Activated naive CD4-positive, alpha-beta T cell treated with anti-CD3 and anti-CD28 coated beads, Interleukin-2, amount 50 U/mL, for 72 hours (primary cell): ENCODE measurements at regions not wholly inside any gene's neighbourhood (a gene's known extent, or its start where the extent isn't known, plus 50 kb on each side); places are given as distances from the start of the nearest gene placed in this dataset.
"Not testable (repeated sequence)": the region's sequence is repeated elsewhere in the genome, so short reads cannot be mapped to it uniquely, and the experiment has no call there.

Experiments
- ATAC-seq, 2 donors: fragments of 150-1000 bp; cut with Tn5 transposase; 2 replicates each; pipeline ENCODE4 v1.10.0; 2021; ENCODE audit warnings: mild to moderate bottlenecking in 2 of 2, moderate library complexity in 2 of 2
- DNase-seq, 2 donors: peaks; one replicate each; pipeline ENCODE4 v3.0.0; 2021 to 2022; ENCODE audit warnings: low spot score in 2 of 2
- H3K27ac Mint-ChIP-seq, 2 donors: one replicate each; pipeline ENCODE4 v1.8.0; 2022; ENCODE audit warnings: mild to moderate bottlenecking in 2 of 2, mixed read lengths in 2 of 2
- H3K36me3 Mint-ChIP-seq, 2 donors: one replicate each; pipeline ENCODE4 v1.8.0; 2022; ENCODE audit warnings: mixed read lengths in 2 of 2
- H3K9me3 Mint-ChIP-seq, 2 donors: one replicate each; pipeline ENCODE4 v1.8.0; 2022; ENCODE audit warnings: mixed read lengths in 2 of 2

DNA sequence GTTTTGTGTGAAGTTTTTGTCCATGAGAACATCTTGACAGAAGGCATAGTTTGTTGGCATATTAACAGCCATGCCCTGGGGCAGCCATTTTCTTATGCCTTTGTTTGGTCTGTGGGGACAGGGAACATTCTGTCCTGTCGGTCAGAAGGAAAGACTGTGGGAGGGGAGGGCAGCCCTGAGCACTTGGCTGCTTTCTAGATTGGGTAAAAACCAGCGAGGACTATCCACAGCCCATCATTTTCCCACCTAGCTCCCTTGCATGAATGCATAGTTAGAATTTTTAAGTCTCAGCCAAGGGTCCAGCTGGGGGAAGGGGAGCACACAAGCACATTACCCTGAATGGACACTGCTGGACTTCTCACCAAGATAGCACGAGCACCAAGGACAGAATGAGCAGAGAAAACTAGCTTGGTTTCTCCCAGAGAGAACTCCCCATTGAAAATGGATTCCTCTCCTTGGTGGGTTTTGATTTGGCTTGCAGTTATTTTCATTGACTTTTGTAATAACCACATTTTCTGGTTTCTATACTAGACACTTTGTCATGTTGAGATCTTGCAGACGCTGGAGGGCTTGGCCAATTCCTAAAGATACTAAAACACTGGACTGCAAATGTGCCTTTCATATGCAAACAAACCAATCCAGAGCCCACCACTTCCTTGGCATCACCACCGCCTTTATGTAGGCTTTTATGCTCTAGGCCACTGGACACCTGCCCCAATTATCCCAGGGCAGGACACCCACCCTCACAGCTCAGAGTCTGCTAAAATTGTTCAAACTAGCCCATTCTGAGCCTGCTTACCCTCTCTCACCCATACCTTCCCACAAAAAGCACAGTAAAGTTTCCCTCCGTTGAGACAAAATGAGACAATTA is 129.9 kb downstream of the BOD1 start:
- Mint-ChIP-seq H3K9me3 (no peaks in the 10 kb centered on the region), H3K36me3 (no peaks in the 10 kb centered on the region), H3K27ac (no peak overlapping the region)
- no peak for DNase-seq
- no peak for ATAC-seq

- no peak for ATAC-seq
- no peaks in the 10 kb centered on the region for H3K36me3 Mint-ChIP-seq
- no peak overlapping the region for H3K27ac Mint-ChIP-seq
- DNase-seq: no peak
- no peaks in the 10 kb centered on the region for H3K9me3 Mint-ChIP-seq
These were observed 131.9 kb downstream of the BOD1 start for GRCh38 chr5:173484569-173484968.

- not testable (repeated sequence) for ATAC-seq, DNase-seq, H3K9me3 Mint-ChIP-seq, H3K36me3 Mint-ChIP-seq, H3K27ac Mint-ChIP-seq
These were observed 132.9 kb downstream of the BOD1 start for GRCh38 chr5:173483599-173483998.

DNA sequence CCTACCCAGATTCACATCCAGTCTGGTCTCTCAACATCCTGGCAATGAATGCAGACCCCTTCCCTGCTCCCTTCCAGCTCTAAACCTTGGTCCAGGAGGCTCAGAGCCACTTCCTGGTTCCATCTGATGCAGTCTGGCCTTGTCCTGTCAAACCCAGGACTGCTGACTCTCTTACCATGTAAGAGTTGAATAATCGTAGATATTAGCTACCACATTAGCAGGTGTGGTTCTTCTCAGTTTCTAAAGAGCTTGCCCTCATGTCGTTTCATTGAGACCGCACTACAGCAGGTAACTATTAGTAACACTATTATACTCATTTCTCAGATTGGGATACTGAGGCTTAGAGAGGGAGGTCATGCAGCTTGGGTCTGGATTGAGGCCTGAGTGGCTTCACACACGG is 133.3 kb downstream of the BOD1 start:
- no peak for DNase-seq
- ATAC-seq: no peak
- H3K27ac Mint-ChIP-seq: no peak overlapping the region
- H3K9me3 Mint-ChIP-seq: no peaks in the 10 kb centered on the region
- no peaks in the 10 kb centered on the region for H3K36me3 Mint-ChIP-seq

GRCh38 chr5:173481821-173482220 is 134.6 kb downstream of the BOD1 start:
- Mint-ChIP-seq H3K36me3 (no peaks in the 10 kb centered on the region), H3K27ac (no peak overlapping the region), H3K9me3 (no peaks in the 10 kb centered on the region)
- DNase-seq (no peak), ATAC-seq (no peak)

- Mint-ChIP-seq H3K9me3 (no peaks in the 10 kb centered on the region), H3K27ac (no peak overlapping the region), H3K36me3 (no peaks in the 10 kb centered on the region)
- no peak for ATAC-seq
- no peak for DNase-seq
These were observed 135.6 kb downstream of the BOD1 start for GRCh38 chr5:173480896-173481295.

GRCh38 chr5:173479711-173480110 is 136.7 kb downstream of the BOD1 start:
- H3K27ac Mint-ChIP-seq: no peak overlapping the region
- ATAC-seq (no peak), DNase-seq (no peak)
- H3K36me3 Mint-ChIP-seq: no peaks in the 10 kb centered on the region
- no peaks in the 10 kb centered on the region for H3K9me3 Mint-ChIP-seq

- Mint-ChIP-seq H3K9me3 (no peaks in the 10 kb centered on the region), H3K27ac (no peak overlapping the region), H3K36me3 (no peaks in the 10 kb centered on the region)
- no peak for DNase-seq
- no peak for ATAC-seq
These were observed 139.0 kb downstream of the BOD1 start for GRCh38 chr5:173477345-173478040.

- Mint-ChIP-seq H3K27ac (no peak overlapping the region), H3K9me3 (no peaks in the 10 kb centered on the region)
- peak in 1 of 2 donors; percentile 43 for ATAC-seq
These were observed 140.7 kb downstream of the BOD1 start for GRCh38 chr5:173475780-173476179.

DNA sequence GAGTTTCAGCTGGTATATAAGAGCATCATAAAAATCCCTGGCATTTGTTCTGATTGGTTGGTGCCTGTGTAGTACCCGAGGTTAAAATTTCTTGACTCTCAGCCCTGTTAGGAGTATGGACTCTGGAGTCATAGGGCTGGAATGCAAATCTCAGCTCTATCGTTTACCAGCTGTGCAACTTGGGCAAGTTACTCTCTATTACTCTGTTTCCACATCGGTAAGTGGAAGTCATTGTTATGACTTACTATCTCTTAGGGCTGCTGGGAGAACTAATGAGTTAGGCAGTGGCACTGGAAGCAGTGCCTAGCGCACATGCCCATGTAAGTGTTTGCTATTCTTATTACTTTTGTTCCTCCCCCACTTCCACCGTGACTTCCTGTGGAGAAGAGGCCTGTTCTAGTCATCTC is 141.6 kb downstream of the BOD1 start:
- no peak for ATAC-seq

More at GRCh38 chr5:173475780-173476179, 140.7 kb downstream of the BOD1 start:
- no peak for DNase-seq
- no peaks in the 10 kb centered on the region for H3K36me3 Mint-ChIP-seq

DNA sequence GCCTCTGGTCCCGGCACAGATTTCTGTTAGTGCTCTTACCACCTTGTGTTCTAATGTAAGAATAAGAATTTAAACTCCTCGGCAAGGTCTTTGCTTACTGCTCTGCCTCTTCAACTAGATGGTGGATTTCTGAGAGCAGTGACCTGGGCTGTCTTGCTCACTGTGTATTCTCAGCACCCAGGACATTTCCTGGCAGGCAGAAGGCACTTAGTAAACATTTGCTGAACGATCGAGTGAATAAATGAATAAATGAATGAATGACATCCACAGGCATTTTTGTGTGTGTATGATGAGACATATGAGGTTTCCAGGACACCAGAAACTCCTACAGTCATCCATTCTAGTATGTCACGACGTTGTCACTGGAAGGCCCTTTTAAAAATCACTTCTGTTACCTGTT is 143.2 kb downstream of the BOD1 start:
- no peaks in the 10 kb centered on the region for H3K36me3 Mint-ChIP-seq
- DNase-seq (no peak), ATAC-seq (no peak)
- no peaks in the 10 kb centered on the region for H3K9me3 Mint-ChIP-seq
- H3K27ac Mint-ChIP-seq: no peak overlapping the region

More for the DNA sequence above, 141.6 kb downstream of the BOD1 start:
- no peak overlapping the region for H3K27ac Mint-ChIP-seq
- no peaks in the 10 kb centered on the region for H3K36me3 Mint-ChIP-seq
- no peaks in the 10 kb centered on the region for H3K9me3 Mint-ChIP-seq
- no peak for DNase-seq

DNA sequence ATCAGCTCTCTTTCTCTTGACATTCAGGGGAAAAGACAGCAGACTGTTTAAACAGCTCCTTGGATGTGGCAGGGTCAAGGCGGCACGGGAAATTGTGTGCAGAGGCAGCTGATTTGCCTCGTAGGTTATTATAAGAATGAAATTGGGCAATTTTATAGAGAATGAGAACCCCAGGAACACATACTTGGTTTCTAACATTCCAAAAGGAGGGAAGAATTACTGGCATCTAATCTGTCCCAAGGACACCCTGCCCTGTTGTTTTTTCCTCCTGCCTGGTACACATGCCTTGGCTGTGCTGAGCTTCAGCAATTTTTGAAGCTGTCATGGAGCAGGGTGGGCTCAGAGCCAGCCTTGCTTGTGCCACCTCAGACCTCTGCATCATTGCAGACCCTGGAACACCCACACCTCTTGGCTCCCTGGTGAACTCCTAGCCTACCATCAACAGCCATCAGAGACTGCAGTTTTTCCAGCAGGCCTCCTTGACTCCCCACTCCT is 143.6 kb downstream of the BOD1 start:
- no peak overlapping the region for H3K27ac Mint-ChIP-seq
- DNase-seq (no peak), ATAC-seq (no peak)
- H3K9me3 Mint-ChIP-seq: no peaks in the 10 kb centered on the region
- no peaks in the 10 kb centered on the region for H3K36me3 Mint-ChIP-seq

DNA sequence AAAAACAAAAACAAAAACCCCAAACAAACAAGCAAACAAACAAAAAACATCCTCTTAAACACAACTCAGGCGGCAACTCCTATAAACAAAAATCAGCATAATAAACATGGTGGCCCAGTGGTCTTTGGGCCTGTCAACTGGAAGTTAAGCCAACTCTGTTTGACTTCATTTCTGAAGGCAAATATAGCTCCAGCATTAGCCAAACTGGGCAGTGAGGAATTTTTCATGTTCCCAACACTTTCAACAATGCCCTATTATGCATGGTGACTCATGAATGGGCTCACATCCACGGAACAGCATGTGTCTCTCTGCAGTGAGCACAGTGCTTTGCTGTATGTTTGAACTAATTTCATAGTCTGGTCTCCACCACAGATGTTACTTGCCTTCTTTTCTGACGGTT is 143.9 kb upstream of the STC2 start:
- ATAC-seq: no peak
- Mint-ChIP-seq H3K9me3 (no peaks in the 10 kb centered on the region), H3K27ac (no peak overlapping the region), H3K36me3 (no peaks in the 10 kb centered on the region)
- no peak for DNase-seq

GRCh38 chr5:173468821-173469251 is 140.6 kb upstream of the STC2 start:
- H3K36me3 Mint-ChIP-seq: no peaks in the 10 kb centered on the region
- no peak overlapping the region for H3K27ac Mint-ChIP-seq
- DNase-seq: no peak
- ATAC-seq: no peak
- peaks cover 5 to 8% of the 10 kb centered on the region in 2 donors for H3K9me3 Mint-ChIP-seq

DNA sequence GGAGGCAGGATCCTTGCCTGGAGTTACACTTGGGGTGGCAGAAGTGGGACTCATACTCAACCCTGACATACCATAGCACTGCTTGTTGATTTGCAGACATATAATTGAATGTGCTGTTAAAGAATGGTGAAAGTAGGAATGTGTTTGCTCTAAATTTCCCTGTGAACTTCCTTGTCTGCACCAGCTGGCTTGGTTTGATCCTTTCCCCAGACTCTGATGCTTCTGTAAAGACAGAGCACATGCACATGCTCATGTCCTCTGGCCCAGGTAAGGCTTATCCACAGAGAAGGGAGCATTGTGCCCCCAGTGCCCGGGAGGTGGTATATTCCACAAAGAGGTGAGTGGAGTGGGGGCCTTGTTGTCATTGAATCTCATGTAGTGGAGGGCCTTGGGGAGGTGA is 138.0 kb upstream of the STC2 start:
- DNase-seq (no peak), ATAC-seq (no peak)
- H3K36me3 Mint-ChIP-seq: no peaks in the 10 kb centered on the region
- no peak overlapping the region for H3K27ac Mint-ChIP-seq
- H3K9me3 Mint-ChIP-seq: peaks cover 5 to 8% of the 10 kb centered on the region in 2 donors

DNA sequence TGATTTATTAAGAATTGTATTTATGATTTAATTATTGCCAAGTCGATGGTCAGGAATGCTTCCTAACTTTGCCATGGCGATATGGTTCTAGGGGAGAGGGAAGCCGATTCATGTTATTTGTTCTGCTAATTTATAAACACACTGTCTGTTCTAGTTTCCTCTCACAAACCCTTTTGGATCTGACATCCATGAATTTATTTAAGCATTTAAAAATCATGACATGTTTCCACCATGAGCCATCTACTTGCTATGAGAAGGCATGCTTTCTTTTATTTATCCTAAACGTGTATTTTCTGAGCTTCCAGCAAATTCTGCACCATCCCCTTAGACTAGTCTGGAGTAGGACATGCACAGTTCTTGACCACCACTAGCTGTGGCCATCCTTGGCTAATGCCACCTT is 136.6 kb upstream of the STC2 start:
- no peak for DNase-seq
- no peak for ATAC-seq
- Mint-ChIP-seq H3K36me3 (no peaks in the 10 kb centered on the region), H3K27ac (no peak overlapping the region), H3K9me3 (peaks cover 5 to 8% of the 10 kb centered on the region in 2 donors)

- no peak for DNase-seq
- ATAC-seq: no peak
- no peak overlapping the region for H3K27ac Mint-ChIP-seq
- H3K36me3 Mint-ChIP-seq: no peaks in the 10 kb centered on the region
- peaks cover 5 to 8% of the 10 kb centered on the region in 2 donors for H3K9me3 Mint-ChIP-seq
These were observed 135.0 kb upstream of the STC2 start for GRCh38 chr5:173463207-173463606.
